PC-3 (cell line): ENCODE measurements at regions not wholly inside any gene's neighbourhood (a gene's known extent, or its start where the extent isn't known, plus 50 kb on each side); places are given as distances from the start of the nearest gene placed in this dataset.

Source experiments
- EZH2 ChIP-seq: fragments of 300-600 bp; sonication (generic); IDR thresholded peaks from one replicate; pipeline ENCODE4 v1.6.1; 2017; ENCODE audit warnings: antibody characterized with exemption, mild to moderate bottlenecking, low read length; ENCODE audit not compliant: unreplicated experiment
- EZH2phosphoT487 ChIP-seq: fragments of 300-600 bp; sonication (generic); IDR thresholded peaks from 2 replicates; pipeline ENCODE4 v1.6.1; 2018; ENCODE audit warnings: mild to moderate bottlenecking, antibody characterized with exemption, low read length, borderline replicate concordance
- TF ChIP-seq, protein P1 (sequence below): fragments of 300-600 bp; sonication (generic); conservative IDR thresholded peaks from 2 replicates; pipeline ENCODE4 v1.5.1; 2017; ENCODE audit warnings: antibody characterized with exemption, low read depth, mild to moderate bottlenecking, low read length

DNA sequence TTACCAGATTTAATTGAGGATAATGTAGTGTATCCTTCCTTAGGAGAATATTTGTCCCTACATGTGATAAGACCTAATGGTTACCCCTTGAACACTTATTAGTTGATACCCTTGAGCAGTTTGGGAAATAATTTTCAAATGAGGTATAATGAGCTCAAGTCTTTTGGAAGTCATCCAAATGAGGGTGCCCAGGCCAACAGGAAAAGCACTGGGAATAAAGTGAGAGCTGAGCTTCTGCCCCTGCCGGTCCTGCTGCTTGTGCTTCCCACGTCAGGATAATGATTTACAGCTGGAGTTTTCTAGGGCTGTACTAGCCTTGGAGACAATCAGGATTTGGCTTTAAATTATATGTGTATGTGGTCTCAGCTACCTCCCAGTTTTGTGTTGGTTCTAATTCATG lies 178.8 kb upstream of the FRMD6 start:
- TF ChIP-seq, protein P1, sequence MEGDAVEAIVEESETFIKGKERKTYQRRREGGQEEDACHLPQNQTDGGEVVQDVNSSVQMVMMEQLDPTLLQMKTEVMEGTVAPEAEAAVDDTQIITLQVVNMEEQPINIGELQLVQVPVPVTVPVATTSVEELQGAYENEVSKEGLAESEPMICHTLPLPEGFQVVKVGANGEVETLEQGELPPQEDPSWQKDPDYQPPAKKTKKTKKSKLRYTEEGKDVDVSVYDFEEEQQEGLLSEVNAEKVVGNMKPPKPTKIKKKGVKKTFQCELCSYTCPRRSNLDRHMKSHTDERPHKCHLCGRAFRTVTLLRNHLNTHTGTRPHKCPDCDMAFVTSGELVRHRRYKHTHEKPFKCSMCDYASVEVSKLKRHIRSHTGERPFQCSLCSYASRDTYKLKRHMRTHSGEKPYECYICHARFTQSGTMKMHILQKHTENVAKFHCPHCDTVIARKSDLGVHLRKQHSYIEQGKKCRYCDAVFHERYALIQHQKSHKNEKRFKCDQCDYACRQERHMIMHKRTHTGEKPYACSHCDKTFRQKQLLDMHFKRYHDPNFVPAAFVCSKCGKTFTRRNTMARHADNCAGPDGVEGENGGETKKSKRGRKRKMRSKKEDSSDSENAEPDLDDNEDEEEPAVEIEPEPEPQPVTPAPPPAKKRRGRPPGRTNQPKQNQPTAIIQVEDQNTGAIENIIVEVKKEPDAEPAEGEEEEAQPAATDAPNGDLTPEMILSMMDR = no peak
- TF ChIP-seq EZH2 (no peak), EZH2phosphoT487 (no peak)
